ENCODE measurements at regions not wholly inside any gene's neighbourhood (a gene's known extent, or its start where the extent isn't known, plus 50 kb on each side); places are given as distances from the start of the nearest gene placed in this dataset.

DNA sequence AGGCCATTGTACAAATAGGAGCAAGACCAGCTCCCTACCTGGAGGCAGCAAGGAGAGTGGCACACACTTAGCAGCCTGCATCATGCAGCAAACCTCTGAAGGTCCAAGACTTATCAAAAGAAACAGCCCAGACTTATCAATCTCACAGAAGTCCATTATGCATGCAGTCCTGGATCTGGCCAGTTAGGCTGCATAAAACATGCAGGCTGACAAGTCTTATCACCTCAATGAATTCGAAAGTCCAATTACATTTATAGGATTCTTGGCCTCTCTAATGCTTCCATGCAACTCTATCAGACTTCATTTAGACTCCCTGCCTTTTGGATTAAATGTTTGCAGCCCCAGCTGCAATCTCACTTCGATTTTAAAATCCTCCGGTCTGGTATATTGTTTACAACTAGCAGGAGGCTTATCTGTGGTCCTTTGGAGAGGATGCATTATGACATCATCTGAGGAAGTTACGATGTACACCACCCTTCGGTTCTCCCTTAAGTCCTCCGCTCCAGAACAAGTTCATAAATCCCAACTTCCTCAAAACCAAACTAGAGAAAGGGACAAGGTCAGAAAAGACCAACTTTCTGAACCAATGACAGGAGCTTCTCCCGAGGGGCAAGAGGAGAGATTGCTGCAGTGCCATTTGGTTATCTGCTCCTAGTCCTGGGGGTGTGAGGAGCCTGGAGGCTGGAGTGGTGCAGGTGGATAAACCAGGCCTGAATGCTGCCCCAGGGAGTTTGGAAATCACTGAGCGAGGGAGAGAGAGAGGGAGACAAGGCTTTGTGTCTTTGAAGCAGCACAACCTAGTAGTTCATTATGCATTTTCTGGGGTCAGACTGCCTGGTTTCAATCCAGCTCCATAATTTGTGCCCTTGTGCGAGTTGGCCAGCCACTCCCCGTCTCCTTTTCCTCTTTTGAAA, 313.9 kb downstream of the TLE1 start:
- peaks cover 2% of the 10 kb centered on the region for H3K4me1 ChIP-seq (ENCODE audit: insufficient read depth)
- no peak overlapping the region for H3K27ac ChIP-seq

DNA sequence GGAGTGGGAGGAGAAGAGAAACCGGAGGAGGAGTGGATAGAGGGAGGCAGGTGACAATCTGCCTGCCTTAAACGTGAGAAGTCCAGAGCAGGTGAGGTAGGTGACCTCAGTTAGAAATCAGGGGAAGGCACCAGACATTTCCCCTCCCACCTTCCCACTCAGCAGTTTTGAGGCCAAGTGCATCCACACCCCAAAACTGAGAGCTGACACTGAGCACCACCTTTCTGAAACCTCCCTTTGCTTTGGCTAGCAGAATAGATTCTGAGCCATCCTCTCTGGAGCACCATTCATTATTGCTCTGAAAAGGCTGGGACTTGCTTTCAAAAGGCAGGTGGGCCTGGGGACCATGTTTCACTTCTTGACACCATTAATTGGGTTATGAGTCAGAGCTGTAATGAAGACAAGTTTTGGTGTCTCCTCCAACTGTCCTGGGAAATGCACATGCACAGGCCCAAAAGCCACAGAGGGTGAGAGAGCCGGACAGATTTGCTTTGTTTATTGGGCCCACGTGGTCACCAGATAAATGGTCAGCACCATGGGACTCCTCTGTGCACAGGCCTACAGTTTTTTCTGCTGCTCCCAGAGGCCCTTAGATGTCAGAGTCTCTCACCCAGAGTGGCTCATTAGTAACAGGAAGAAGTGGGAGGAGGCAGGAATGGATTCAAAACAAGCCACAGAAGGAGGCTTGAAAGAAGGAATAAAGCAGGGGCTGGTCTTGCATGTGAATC, 314.7 kb downstream of the TLE1 start:
- DNase-seq, result no peak
- WGBS, 3 donors, result 61 to 63% (median 62%) methylated on average over 4 of the region's 4 CpGs
- Histone ChIP-seq H3K4me3 (no peak overlapping the region), H3K27me3 (no peaks in the 10 kb centered on the region), H3K9me3 (no peaks in the 10 kb centered on the region), H3K36me3 (no peaks in the 10 kb centered on the region), H3K4me1 (ENCODE audit: insufficient read depth) (peaks cover 2% of the 10 kb centered on the region), H3K27ac (no peak overlapping the region)
- intact Hi-C loops (cut with DNase I), result no loop called here
- TF ChIP-seq POLR2A (IDR thresholded peaks at IDR 0.05) (no peak), EP300 (IDR thresholded peaks at IDR 0.05) (no peak)
- TF ChIP-seq, protein P1, sequence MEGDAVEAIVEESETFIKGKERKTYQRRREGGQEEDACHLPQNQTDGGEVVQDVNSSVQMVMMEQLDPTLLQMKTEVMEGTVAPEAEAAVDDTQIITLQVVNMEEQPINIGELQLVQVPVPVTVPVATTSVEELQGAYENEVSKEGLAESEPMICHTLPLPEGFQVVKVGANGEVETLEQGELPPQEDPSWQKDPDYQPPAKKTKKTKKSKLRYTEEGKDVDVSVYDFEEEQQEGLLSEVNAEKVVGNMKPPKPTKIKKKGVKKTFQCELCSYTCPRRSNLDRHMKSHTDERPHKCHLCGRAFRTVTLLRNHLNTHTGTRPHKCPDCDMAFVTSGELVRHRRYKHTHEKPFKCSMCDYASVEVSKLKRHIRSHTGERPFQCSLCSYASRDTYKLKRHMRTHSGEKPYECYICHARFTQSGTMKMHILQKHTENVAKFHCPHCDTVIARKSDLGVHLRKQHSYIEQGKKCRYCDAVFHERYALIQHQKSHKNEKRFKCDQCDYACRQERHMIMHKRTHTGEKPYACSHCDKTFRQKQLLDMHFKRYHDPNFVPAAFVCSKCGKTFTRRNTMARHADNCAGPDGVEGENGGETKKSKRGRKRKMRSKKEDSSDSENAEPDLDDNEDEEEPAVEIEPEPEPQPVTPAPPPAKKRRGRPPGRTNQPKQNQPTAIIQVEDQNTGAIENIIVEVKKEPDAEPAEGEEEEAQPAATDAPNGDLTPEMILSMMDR (IDR thresholded peaks at IDR 0.05), result no peak

More for the DNA sequence above, 313.9 kb downstream of the TLE1 start:
- Histone ChIP-seq H3K9me3 (no peaks in the 10 kb centered on the region), H3K4me3 (no peak overlapping the region), H3K36me3 (no peaks in the 10 kb centered on the region), H3K27me3 (no peaks in the 10 kb centered on the region)
- intact Hi-C loops (cut with DNase I), result no loop called here
- 41 to 55% (median 51%) methylated on average over 10 of the region's 10 CpGs for WGBS, 3 donors
- TF ChIP-seq POLR2A (IDR thresholded peaks at IDR 0.05), result no peak
- TF ChIP-seq, protein P1 (IDR thresholded peaks at IDR 0.05), result no peak
- TF ChIP-seq EP300 (IDR thresholded peaks at IDR 0.05), result no peak
- DNase-seq, result no peak

GRCh38 chr9:81373294-81373693, 316.1 kb downstream of the TLE1 start:
- 90 to 92% (median 91%) methylated on average over 4 of the region's 4 CpGs for WGBS, 3 donors
- no peak overlapping the region for H3K4me3 ChIP-seq
- DNase-seq, result no peak
- no peaks in the 10 kb centered on the region for H3K9me3 ChIP-seq
- H3K27me3 ChIP-seq, result no peaks in the 10 kb centered on the region
- intact Hi-C loops (cut with DNase I), result no loop called here
- no peak for TF ChIP-seq EP300 (IDR thresholded peaks at IDR 0.05)
- TF ChIP-seq, protein P1 (IDR thresholded peaks at IDR 0.05), result no peak
- no peak for TF ChIP-seq POLR2A (IDR thresholded peaks at IDR 0.05)
- no peaks in the 10 kb centered on the region for H3K36me3 ChIP-seq
- H3K4me1 ChIP-seq (ENCODE audit: insufficient read depth), result peaks cover 2% of the 10 kb centered on the region
- H3K27ac ChIP-seq, result no peak overlapping the region

DNA sequence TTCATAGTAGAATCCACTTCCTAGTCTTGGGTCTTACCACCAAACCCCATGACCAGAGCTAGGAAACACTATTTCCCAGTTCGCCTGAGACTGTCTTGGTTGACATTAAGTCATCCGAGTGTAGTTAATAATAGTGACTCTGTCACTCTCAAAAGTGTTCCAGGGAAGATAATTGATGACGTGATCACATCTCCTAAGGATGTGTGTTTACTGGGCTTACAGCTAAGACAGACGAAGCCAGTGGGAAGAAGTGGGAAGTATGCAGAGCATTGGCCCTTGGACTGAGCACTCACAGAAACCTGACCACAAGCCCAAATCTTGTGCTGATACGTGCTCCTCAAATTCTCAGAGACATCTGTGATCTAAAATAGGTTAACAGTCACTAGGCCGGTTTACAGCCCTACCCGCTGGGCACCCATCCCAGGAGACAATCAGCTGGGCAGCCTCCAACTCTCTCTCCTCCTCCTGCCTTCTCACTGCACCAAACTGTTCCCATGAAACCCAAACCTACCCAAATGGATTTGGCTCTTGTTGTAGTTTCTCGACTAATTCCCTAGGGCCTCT, 316.6 kb downstream of the TLE1 start:
- DNase-seq, result no peak
- TF ChIP-seq POLR2A (IDR thresholded peaks at IDR 0.05) (no peak), EP300 (IDR thresholded peaks at IDR 0.05) (no peak)
- TF ChIP-seq, protein P1 (IDR thresholded peaks at IDR 0.05), result no peak
- intact Hi-C loops (cut with DNase I), result no loop called here
- Histone ChIP-seq H3K9me3 (no peaks in the 10 kb centered on the region), H3K4me3 (no peak overlapping the region), H3K27me3 (no peaks in the 10 kb centered on the region), H3K27ac (no peak overlapping the region), H3K36me3 (no peaks in the 10 kb centered on the region), H3K4me1 (ENCODE audit: insufficient read depth) (peaks cover 2% of the 10 kb centered on the region)
- WGBS, 3 donors, result 76 to 83% (median 76%) methylated on average over 8 of the region's 8 CpGs
